Endothelial cell (in vitro differentiated cells): ENCODE measurements at regions not wholly inside any gene's neighbourhood (a gene's known extent, or its start where the extent isn't known, plus 50 kb on each side); places are given as distances from the start of the nearest gene placed in this dataset.

Experiments used
- DNase-seq: peaks from one replicate; pipeline ENCODE4 v3.0.0; 2021; ENCODE audit warnings: low spot score
- H3K27ac Mint-ChIP-seq: one replicate; pipeline ENCODE4 v1.8.0; 2021; ENCODE audit warnings: mixed read lengths, inconsistent platforms; ENCODE audit not compliant: unreplicated experiment
- H3K27me3 Mint-ChIP-seq: one replicate; pipeline ENCODE4 v1.8.0; 2021; ENCODE audit warnings: mild to moderate bottlenecking, moderate library complexity, mixed read lengths, inconsistent platforms; ENCODE audit not compliant: unreplicated experiment
- H3K36me3 Mint-ChIP-seq: one replicate; pipeline ENCODE4 v1.8.0; 2021; ENCODE audit warnings: mild to moderate bottlenecking, low read depth, mixed read lengths, inconsistent platforms; ENCODE audit not compliant: unreplicated experiment
- H3K4me1 Mint-ChIP-seq: one replicate; pipeline ENCODE4 v1.8.0; 2021; ENCODE audit warnings: mild to moderate bottlenecking, mixed read lengths, inconsistent platforms; ENCODE audit not compliant: unreplicated experiment
- H3K4me3 Mint-ChIP-seq: one replicate; pipeline ENCODE4 v1.8.0; 2021; ENCODE audit warnings: mild to moderate bottlenecking, mixed read lengths, inconsistent platforms; ENCODE audit not compliant: unreplicated experiment
- H3K9me3 Mint-ChIP-seq: one replicate; pipeline ENCODE4 v1.8.0; 2021; ENCODE audit warnings: mixed read lengths, inconsistent platforms; ENCODE audit not compliant: unreplicated experiment
- TF ChIP-seq, protein P1 (sequence below): fragments of 200-600 bp; sonication (generic); IDR thresholded peaks from one replicate; pipeline ENCODE4 v1.5.0; 2021; ENCODE audit warnings: antibody characterized with exemption; ENCODE audit not compliant: unreplicated experiment

GRCh38 chr6:106800379-106800778 lies 171.0 kb downstream of the QRSL1 start:
- TF ChIP-seq, protein P1, sequence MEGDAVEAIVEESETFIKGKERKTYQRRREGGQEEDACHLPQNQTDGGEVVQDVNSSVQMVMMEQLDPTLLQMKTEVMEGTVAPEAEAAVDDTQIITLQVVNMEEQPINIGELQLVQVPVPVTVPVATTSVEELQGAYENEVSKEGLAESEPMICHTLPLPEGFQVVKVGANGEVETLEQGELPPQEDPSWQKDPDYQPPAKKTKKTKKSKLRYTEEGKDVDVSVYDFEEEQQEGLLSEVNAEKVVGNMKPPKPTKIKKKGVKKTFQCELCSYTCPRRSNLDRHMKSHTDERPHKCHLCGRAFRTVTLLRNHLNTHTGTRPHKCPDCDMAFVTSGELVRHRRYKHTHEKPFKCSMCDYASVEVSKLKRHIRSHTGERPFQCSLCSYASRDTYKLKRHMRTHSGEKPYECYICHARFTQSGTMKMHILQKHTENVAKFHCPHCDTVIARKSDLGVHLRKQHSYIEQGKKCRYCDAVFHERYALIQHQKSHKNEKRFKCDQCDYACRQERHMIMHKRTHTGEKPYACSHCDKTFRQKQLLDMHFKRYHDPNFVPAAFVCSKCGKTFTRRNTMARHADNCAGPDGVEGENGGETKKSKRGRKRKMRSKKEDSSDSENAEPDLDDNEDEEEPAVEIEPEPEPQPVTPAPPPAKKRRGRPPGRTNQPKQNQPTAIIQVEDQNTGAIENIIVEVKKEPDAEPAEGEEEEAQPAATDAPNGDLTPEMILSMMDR: no peak
- no peak overlapping the region for H3K4me3 Mint-ChIP-seq
- no peaks in the 10 kb centered on the region for H3K36me3 Mint-ChIP-seq
- peaks cover 14% of the 10 kb centered on the region for H3K27me3 Mint-ChIP-seq
- no peak overlapping the region for H3K27ac Mint-ChIP-seq
- DNase-seq: no peak
- peaks cover 5% of the 10 kb centered on the region for H3K9me3 Mint-ChIP-seq
- H3K4me1 Mint-ChIP-seq: peaks cover 34% of the 10 kb centered on the region

DNA sequence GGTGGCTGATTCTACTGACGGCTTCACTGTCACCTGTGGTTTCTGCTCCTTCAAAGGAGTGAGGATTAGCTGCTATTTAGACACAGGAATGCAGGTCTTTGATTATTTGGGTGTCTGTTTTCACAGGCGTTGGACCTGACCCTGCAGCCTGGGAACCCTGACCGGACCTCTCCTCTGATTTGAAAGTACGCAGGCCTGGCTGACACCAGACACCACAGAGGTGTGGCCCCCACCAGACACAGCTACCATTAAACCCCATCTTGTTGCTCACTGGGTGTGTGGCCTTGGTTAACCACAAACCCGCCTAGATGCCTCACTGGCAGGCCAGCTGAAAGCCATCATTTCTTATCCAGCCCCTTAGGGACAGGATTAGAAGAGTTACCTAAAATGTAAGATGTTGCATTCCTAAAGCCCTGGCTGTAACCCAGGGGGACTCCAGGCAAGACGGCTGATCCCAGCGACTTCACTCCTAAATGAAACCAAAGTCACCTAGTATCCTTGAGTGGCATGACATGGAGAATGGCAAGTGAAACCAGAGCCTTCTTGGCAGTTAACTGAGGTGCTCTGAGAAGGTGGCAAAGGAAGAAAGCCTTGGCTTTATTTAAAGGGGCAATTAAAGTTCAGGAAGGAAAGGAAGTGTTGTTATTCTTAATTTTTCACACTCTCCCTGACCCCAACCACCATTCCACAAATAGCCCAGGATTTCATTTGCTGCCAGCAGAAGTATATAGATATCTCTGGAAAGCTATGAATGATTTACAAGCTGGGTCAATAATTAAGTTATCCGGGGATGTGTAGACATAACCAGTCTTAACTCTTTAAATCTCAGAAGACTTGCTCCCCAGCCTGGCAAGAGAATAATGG lies 169.9 kb downstream of the QRSL1 start:
- H3K27me3 Mint-ChIP-seq: peaks cover 6% of the 10 kb centered on the region
- H3K4me1 Mint-ChIP-seq: peaks cover 27% of the 10 kb centered on the region
- DNase-seq: no peak
- no peaks in the 10 kb centered on the region for H3K9me3 Mint-ChIP-seq
- H3K4me3 Mint-ChIP-seq: no peak overlapping the region
- H3K36me3 Mint-ChIP-seq: no peaks in the 10 kb centered on the region
- TF ChIP-seq, protein P1: no peak
- no peak overlapping the region for H3K27ac Mint-ChIP-seq

DNA sequence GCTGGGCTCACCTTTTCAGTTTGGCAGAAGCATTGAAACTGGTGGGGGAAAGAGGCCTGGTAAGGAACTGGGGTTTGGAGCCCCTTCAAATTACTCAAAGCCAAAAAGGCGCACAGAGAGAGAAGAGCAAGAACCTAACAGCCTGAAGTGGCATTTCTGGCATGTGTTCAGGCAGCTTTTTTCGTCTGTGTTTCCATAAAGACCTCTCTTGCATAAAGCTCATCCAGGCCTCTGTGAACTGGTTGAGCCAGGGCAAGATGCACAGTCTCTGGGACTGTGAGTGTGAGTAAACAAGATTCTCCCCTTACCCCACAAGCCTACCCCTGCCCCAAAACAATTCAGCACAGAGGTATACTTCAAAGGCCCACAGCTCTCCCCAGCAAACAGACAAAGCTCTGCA lies 167.8 kb downstream of the QRSL1 start:
- Mint-ChIP-seq H3K36me3 (no peaks in the 10 kb centered on the region), H3K4me1 (peaks cover 29% of the 10 kb centered on the region)

DNA sequence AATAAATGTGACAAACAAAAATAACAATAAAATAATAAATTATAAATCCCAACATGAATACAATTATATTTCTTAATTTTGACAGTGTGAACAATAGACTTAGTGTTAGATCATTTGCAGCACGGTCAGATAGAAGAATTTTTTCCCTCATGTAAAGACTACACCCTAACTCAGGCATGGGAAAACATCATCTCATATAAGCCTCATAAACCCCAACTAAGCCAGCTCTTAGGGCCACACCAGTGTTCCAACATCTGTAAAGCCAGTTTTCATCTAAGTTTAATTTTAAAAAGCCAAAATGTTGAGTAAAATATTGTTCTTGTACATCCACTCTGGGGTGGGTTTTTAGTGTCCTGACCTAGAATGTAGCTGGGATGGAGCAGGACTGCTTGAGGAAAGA lies 167.4 kb downstream of the QRSL1 start:
- DNase-seq: no peak
- Mint-ChIP-seq H3K36me3 (no peaks in the 10 kb centered on the region), H3K4me3 (no peak overlapping the region), H3K9me3 (no peaks in the 10 kb centered on the region), H3K27me3 (peaks cover 6% of the 10 kb centered on the region), H3K4me1 (peaks cover 26% of the 10 kb centered on the region), H3K27ac (no peak overlapping the region)
- TF ChIP-seq, protein P1: no peak

More for the DNA sequence above, 167.8 kb downstream of the QRSL1 start:
- TF ChIP-seq, protein P1: no peak
- H3K4me3 Mint-ChIP-seq: no peak overlapping the region
- H3K27ac Mint-ChIP-seq: no peak overlapping the region
- peaks cover 6% of the 10 kb centered on the region for H3K27me3 Mint-ChIP-seq
- no peaks in the 10 kb centered on the region for H3K9me3 Mint-ChIP-seq
- no peak for DNase-seq

GRCh38 chr6:106794129-106794528 lies 164.8 kb downstream of the QRSL1 start:
- Mint-ChIP-seq H3K9me3 (no peaks in the 10 kb centered on the region), H3K27me3 (peaks cover 1% of the 10 kb centered on the region), H3K4me1 (peaks cover 23% of the 10 kb centered on the region), H3K36me3 (peaks cover 4% of the 10 kb centered on the region), H3K27ac (no peak overlapping the region), H3K4me3 (no peak overlapping the region)
- no peak for DNase-seq
- TF ChIP-seq, protein P1: no peak
